ENCODE measurements at regions not wholly inside any gene's neighbourhood (a gene's known extent, or its start where the extent isn't known, plus 50 kb on each side); places are given as distances from the start of the nearest gene placed in this dataset.

DNA sequence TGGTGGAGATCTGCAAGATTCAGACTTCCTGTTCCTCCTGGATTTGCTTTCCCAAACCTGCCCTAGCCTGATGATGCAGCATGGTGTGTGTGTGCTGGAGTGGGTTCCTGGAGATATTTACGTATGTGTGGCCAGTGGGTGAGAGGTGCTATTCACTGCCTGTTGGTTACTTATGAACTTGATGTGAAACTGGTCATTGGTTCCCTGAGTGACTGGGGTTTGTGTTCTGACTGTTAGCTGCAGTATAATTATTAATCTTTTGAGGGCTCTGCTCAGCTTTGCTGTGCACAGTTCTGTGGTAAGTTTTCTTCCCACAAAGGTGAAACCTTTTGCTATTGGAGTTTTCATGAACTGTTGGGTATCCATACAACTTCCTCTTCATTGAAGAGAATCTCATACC, 541.8 kb upstream of the FBXO33 start:
- TF ChIP-seq, protein P1, sequence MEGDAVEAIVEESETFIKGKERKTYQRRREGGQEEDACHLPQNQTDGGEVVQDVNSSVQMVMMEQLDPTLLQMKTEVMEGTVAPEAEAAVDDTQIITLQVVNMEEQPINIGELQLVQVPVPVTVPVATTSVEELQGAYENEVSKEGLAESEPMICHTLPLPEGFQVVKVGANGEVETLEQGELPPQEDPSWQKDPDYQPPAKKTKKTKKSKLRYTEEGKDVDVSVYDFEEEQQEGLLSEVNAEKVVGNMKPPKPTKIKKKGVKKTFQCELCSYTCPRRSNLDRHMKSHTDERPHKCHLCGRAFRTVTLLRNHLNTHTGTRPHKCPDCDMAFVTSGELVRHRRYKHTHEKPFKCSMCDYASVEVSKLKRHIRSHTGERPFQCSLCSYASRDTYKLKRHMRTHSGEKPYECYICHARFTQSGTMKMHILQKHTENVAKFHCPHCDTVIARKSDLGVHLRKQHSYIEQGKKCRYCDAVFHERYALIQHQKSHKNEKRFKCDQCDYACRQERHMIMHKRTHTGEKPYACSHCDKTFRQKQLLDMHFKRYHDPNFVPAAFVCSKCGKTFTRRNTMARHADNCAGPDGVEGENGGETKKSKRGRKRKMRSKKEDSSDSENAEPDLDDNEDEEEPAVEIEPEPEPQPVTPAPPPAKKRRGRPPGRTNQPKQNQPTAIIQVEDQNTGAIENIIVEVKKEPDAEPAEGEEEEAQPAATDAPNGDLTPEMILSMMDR (IDR thresholded peaks at IDR 0.05; ENCODE audit: low read depth, low read length), result no peak
- Histone ChIP-seq H3K36me3 (no peaks in the 10 kb centered on the region), H3K9me3 (ENCODE audit: severe bottlenecking) (no peaks in the 10 kb centered on the region), H3K27me3 (ENCODE audit: insufficient read depth, low read depth, severe bottlenecking) (peaks cover 5% of the 10 kb centered on the region), H3K27ac (no peak overlapping the region), H3K4me3 (ENCODE audit: low read depth, low read length) (no peak overlapping the region)
- no peak for DNase-seq

DNA sequence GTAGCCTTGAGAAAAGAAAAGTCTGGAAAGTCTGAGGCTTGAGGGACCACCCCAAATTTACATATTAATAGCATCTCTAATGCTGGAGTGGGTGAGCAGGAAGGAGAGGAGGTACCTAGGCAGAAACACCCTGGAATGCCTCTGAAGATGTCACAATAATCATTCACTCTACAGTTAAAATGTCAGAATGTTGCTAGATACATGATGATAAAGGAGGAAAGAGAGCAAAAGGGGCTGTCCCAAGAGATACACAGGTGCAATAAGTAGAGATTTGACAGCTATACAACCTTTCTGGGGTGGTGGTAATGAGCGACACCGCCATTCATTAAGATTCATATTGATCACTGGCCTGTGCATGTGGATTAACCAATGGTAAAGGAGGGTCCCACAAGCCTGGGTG, 540.5 kb upstream of the FBXO33 start:
- Histone ChIP-seq H3K27ac (no peak overlapping the region), H3K9me3 (ENCODE audit: severe bottlenecking) (no peaks in the 10 kb centered on the region), H3K27me3 (ENCODE audit: insufficient read depth, low read depth, severe bottlenecking) (peaks cover 5% of the 10 kb centered on the region), H3K36me3 (no peaks in the 10 kb centered on the region), H3K4me3 (ENCODE audit: low read depth, low read length) (no peak overlapping the region)
- TF ChIP-seq, protein P1 (IDR thresholded peaks at IDR 0.05; ENCODE audit: low read depth, low read length), result no peak
- DNase-seq, result no peak

DNA sequence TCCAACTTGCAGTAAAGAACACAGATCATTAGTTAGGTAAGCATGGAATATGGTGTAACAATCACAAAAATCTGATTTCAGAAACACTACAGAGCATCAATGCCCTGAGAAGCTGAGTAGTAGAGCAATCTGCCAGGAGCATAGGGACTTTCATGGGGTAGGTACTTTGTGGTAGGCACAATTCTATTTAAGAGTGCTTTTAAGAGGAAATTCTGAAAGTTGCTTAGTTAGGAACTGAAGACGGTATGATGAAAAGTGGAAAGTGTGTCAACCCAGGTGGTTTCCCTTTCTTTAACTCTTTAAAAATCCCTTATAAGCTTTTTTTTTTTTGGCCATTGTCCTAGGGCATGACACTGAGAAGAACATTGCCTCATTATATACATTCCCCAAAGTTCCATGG, 535.7 kb upstream of the FBXO33 start:
- Histone ChIP-seq H3K27ac (no peak overlapping the region), H3K9me3 (ENCODE audit: severe bottlenecking) (no peaks in the 10 kb centered on the region), H3K27me3 (ENCODE audit: insufficient read depth, low read depth, severe bottlenecking) (peaks cover 13% of the 10 kb centered on the region), H3K4me3 (ENCODE audit: low read depth, low read length) (no peak overlapping the region), H3K36me3 (no peaks in the 10 kb centered on the region)
- TF ChIP-seq, protein P1 (IDR thresholded peaks at IDR 0.05; ENCODE audit: low read depth, low read length), result no peak
- no peak for DNase-seq

DNA sequence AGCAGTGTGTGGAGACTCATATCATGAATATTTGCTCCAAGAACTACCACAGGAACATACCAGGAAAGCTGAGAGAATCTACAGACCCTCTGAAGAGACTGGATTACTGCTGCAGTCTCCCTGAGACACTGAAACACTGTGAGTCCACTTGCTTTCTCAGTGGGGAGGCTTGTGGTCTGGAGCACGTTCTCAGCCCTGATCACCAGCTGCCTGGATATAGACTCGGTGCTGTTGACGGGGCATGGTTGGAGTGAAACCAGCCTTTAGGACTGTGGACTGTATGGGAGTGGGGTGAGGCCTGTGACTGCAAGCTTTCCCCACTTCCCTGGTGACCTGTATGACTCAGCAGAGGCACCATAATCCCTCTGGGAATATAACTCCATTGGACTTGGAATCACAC, 525.8 kb upstream of the FBXO33 start:
- TF ChIP-seq, protein P1 (IDR thresholded peaks at IDR 0.05; ENCODE audit: low read depth, low read length), result no peak
- Histone ChIP-seq H3K9me3 (ENCODE audit: severe bottlenecking) (no peaks in the 10 kb centered on the region), H3K27ac (no peak overlapping the region), H3K4me3 (ENCODE audit: low read depth, low read length) (no peak overlapping the region), H3K27me3 (ENCODE audit: insufficient read depth, low read depth, severe bottlenecking) (peaks cover 22% of the 10 kb centered on the region), H3K36me3 (no peaks in the 10 kb centered on the region)
- no peak for DNase-seq

DNA sequence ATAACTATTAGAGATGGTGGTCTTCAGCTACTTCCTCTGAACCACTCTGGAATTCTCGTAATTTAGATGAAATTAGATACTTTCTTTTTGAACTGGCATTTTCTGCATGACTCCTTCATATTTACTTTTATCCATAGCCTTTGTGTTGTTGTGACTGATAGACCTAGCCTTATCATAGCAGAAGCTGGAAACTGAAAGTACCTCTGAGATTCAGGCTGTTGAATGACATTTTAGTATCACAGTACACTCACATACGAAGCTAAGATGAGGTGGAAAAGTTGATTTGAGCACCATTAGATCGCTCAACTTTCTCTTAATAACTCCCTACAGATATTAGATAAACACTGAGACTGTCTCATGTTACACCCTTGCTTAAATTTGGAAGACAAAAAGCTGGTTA, 525.1 kb upstream of the FBXO33 start:
- TF ChIP-seq, protein P1 (IDR thresholded peaks at IDR 0.05; ENCODE audit: low read depth, low read length), result no peak
- Histone ChIP-seq H3K27me3 (ENCODE audit: insufficient read depth, low read depth, severe bottlenecking) (peaks cover 22% of the 10 kb centered on the region), H3K36me3 (no peaks in the 10 kb centered on the region), H3K9me3 (ENCODE audit: severe bottlenecking) (no peaks in the 10 kb centered on the region), H3K4me3 (ENCODE audit: low read depth, low read length) (no peak overlapping the region), H3K27ac (no peak overlapping the region)
- no peak for DNase-seq

DNA sequence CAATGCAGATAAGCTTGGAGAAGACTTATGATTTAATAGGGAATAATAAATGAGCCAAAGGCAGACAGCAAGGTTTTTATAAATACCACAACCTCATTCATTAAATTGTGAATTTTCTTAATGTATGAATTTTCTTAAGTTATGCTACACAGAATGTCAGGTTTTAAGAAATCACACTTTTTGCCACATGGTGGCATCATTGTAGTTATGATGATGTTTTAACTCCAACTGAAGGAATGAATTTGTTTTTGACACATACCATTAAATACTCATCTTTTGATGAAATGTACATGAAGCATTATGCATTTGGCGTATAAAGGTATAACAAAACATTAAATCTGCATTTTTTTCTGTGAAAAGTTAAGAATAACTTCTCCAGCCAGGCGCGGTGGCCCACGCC, 524.1 kb upstream of the FBXO33 start:
- H3K9me3 ChIP-seq (ENCODE audit: severe bottlenecking), result no peaks in the 10 kb centered on the region
- TF ChIP-seq, protein P1 (IDR thresholded peaks at IDR 0.05; ENCODE audit: low read depth, low read length), result no peak
- no peaks in the 10 kb centered on the region for H3K36me3 ChIP-seq
- H3K27ac ChIP-seq, result no peak overlapping the region
- DNase-seq, result no peak
- H3K4me3 ChIP-seq (ENCODE audit: low read depth, low read length), result no peak overlapping the region
- peaks cover 22% of the 10 kb centered on the region for H3K27me3 ChIP-seq (ENCODE audit: insufficient read depth, low read depth, severe bottlenecking)

Data from WERI-Rb-1 (cell line).